ENCODE measurements at regions not wholly inside any gene's neighbourhood (a gene's known extent, or its start where the extent isn't known, plus 50 kb on each side); places are given as distances from the start of the nearest gene placed in this dataset.

DNA sequence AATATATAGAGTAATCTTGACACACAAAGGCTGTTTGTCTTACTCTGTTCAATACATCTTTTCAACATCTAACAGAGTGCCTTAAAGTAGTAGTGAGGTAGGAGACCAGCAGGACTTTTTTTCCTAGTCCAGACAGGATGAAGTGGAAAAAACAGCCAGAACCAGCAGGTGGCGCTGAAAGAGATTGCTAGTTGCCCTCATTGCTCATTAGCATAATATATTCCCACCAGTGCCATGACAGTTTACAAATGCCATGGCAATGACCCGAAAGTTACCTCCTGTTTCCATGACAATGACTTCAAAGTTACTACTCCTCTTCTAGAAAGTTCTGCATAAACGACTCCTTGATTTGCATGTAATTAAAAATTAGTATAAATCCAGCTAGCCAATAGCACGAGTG lies 387.4 kb downstream of the ACTL7B start:
- no peaks in the 10 kb centered on the region for H3K27me3 Mint-ChIP-seq (ENCODE audit: low read depth)
- H3K27ac Mint-ChIP-seq, result no peak overlapping the region
- no peaks in the 10 kb centered on the region for H3K9me3 Mint-ChIP-seq
- H3K4me1 Mint-ChIP-seq (ENCODE audit: low read depth), result no peaks in the 10 kb centered on the region
- no peak overlapping the region for H3K4me3 Mint-ChIP-seq (ENCODE audit: low read depth)
- intact Hi-C loops (cut with micrococcal nuclease), result no loop called here
- no peak for DNase-seq (ENCODE audit: low spot score)
- no peaks in the 10 kb centered on the region for H3K36me3 Mint-ChIP-seq (ENCODE audit: low read depth)

DNA sequence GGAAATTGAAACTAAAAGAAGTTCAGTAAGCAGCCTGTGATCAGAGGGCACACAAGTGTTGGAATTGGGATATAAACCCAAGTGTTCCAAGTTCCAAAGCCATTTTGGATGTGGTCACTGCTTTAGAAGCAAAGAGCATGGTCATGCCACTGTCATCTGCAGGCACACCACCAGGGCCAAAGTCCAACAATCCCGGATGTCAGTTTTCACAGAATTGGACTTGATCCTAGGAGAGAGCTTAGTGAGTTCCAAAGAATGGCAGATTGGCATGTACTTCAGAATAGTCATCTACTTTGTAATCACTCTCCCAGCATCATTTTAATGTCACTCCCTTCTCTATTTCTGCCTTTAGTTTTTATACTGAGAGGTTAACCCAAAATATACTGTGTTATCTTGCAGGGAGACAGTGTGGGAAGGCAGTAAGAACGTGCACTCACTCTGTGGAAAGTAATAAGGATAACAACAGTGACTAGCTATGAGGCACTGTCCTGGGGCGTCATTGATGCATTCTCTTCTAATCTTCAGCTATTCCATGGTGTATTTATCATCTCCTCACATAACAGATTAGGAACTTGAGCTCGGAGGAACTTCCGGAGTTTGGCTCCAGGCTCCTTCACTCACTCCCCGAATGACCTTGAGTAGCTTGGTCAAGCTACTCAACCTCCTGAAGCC lies 388.0 kb downstream of the ACTL7B start:
- Mint-ChIP-seq H3K4me3 (ENCODE audit: low read depth) (no peak overlapping the region), H3K27me3 (ENCODE audit: low read depth) (no peaks in the 10 kb centered on the region), H3K27ac (no peak overlapping the region), H3K9me3 (no peaks in the 10 kb centered on the region), H3K36me3 (ENCODE audit: low read depth) (no peaks in the 10 kb centered on the region), H3K4me1 (ENCODE audit: low read depth) (no peaks in the 10 kb centered on the region)
- no peak for DNase-seq (ENCODE audit: low spot score)
- intact Hi-C loops (cut with micrococcal nuclease), result no loop called here

DNA sequence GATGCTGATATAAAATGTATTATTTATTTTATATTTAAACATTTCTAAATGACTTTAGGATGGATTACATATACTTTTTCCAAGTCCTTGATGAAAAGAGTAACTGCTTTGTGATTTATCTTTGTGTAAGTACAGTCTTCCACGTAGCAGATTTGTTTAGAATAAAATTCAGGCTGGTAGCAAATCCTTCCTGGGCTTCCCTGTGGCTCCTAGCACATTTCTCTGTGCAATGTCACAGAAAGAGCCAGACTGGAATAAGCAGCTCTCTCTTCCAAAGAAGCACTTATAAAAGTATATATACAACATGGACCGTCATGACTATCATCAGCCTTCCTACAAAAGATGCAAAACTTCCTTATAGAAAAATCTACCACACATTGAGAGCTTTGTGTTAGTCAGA lies 388.6 kb downstream of the ACTL7B start:
- H3K4me3 Mint-ChIP-seq (ENCODE audit: low read depth), result no peak overlapping the region
- no peak for DNase-seq (ENCODE audit: low spot score)
- no peaks in the 10 kb centered on the region for H3K36me3 Mint-ChIP-seq (ENCODE audit: low read depth)
- no peak overlapping the region for H3K27ac Mint-ChIP-seq
- no peaks in the 10 kb centered on the region for H3K27me3 Mint-ChIP-seq (ENCODE audit: low read depth)
- intact Hi-C loops (cut with micrococcal nuclease), result no loop called here
- no peaks in the 10 kb centered on the region for H3K4me1 Mint-ChIP-seq (ENCODE audit: low read depth)
- H3K9me3 Mint-ChIP-seq, result no peaks in the 10 kb centered on the region

DNA sequence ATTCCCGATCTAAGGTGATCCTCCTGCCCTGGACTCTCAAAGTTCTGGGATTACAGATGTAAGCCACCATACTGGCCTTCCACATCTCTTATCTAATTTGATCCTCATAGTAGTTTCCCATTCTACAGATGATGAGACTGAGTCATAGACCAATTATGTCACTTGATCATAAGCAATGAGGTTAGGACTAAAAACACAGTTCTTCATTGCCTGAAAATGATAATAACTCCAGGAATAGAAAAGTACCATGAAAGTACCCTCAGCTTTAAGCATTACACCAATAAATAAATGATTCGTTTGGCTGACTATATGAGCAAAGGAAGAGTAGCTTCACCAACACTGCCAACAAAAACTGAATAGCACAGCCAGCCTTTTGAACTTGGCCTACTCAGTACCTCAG lies 389.5 kb downstream of the ACTL7B start:
- no peak overlapping the region for H3K4me3 Mint-ChIP-seq (ENCODE audit: low read depth)
- intact Hi-C loops (cut with micrococcal nuclease), result no loop called here

DNA sequence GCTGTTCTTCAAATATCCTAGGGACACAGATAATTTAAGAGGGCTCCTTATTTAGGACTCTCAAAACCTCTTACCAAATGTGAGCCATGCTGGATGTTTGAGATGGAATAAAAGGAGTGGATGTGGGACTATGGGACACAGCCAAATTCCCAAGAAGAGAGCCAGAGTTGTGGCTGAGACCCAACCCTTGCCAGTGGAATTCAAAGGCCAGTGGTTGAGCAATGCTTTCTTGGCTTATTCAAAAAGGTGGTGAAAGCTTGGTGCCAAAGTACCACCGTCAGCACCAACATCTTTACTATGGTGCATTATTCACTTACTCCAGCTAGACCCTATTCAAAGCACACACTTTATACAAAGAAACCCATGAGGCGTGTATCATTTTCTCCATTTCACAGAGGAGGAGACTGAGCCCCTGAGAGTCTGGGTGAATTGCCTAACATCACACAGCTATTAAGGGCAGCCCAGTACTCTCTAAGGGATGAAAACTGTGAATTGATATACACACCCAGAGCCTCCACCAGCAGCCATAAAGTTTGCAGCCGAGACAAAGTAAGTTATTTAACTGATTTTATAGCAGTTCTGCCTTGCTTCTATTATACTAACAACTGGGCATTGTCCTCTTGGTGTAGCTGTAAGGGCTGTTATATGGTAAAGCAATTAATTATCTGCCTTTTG lies 391.7 kb downstream of the ACTL7B start:
- Mint-ChIP-seq H3K27me3 (ENCODE audit: low read depth) (no peaks in the 10 kb centered on the region), H3K36me3 (ENCODE audit: low read depth) (no peaks in the 10 kb centered on the region), H3K4me1 (ENCODE audit: low read depth) (no peaks in the 10 kb centered on the region), H3K9me3 (no peaks in the 10 kb centered on the region), H3K4me3 (ENCODE audit: low read depth) (no peak overlapping the region), H3K27ac (no peak overlapping the region)
- intact Hi-C loops (cut with micrococcal nuclease), result no loop called here
- DNase-seq (ENCODE audit: low spot score), result no peak

More for the DNA sequence above, 389.5 kb downstream of the ACTL7B start:
- DNase-seq (ENCODE audit: low spot score), result no peak
- Mint-ChIP-seq H3K36me3 (ENCODE audit: low read depth) (no peaks in the 10 kb centered on the region), H3K27me3 (ENCODE audit: low read depth) (no peaks in the 10 kb centered on the region), H3K27ac (no peak overlapping the region), H3K4me1 (ENCODE audit: low read depth) (no peaks in the 10 kb centered on the region), H3K9me3 (no peaks in the 10 kb centered on the region)

DNA sequence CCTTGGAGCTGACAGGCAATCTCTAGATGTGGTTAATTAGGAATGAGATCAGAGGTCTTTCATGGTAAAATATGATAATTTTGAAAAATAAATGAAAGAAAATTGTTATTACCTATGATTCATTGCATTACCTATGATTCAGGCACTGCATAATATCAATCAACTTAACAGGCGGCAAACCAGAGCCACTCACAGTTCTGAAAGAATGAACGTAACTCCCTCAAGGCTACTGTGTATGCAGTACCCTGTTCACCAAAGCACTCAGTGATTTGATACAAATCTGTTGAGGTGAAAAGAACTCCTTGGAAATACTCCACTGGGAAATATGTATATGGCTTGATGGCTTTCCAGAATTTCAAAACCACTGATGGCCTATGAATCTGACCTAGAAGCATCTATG lies 398.9 kb downstream of the ACTL7B start:
- Mint-ChIP-seq H3K36me3 (ENCODE audit: low read depth) (no peaks in the 10 kb centered on the region), H3K4me3 (ENCODE audit: low read depth) (no peak overlapping the region), H3K27ac (no peak overlapping the region), H3K4me1 (ENCODE audit: low read depth) (no peaks in the 10 kb centered on the region), H3K27me3 (ENCODE audit: low read depth) (no peaks in the 10 kb centered on the region), H3K9me3 (no peaks in the 10 kb centered on the region)
- no peak for DNase-seq (ENCODE audit: low spot score)
- intact Hi-C loops (cut with micrococcal nuclease), result no loop called here

DNA sequence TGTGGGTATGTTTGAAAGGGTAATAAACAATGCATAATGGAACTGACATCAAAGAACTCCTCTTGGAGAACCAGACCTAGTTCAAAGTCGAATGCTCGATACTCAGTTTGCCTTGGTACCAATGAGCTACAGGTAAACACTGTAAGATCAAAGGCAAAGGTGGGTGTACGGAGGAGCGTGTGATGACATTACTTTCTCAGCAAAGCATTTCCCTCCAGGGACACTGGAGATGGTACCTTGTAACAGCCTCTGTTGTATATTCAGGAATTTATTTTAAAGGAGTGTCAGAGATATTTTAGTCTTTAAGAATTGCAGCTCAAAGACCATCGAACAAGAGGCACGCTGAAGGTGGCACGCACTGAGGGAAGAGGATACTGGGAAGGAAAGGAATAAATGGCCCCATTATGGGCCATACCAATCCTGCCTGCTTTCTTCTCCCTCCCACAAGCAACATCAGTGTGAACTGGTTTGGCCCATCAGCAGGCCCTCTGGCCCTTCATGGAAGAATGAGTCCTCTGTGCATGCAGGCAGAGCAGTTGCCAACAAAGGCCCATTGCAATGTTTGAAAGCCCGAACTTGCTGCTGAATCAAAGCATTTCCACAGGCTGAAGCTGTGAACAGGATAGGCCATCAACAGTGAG lies 410.2 kb downstream of the ACTL7B start:
- Mint-ChIP-seq H3K36me3 (ENCODE audit: low read depth) (no peaks in the 10 kb centered on the region), H3K27me3 (ENCODE audit: low read depth) (no peaks in the 10 kb centered on the region), H3K27ac (no peak overlapping the region), H3K4me3 (ENCODE audit: low read depth) (no peak overlapping the region), H3K4me1 (ENCODE audit: low read depth) (no peaks in the 10 kb centered on the region), H3K9me3 (peaks cover 6% of the 10 kb centered on the region)
- intact Hi-C loops (cut with micrococcal nuclease), result no loop called here
- DNase-seq (ENCODE audit: low spot score), result no peak

DNA sequence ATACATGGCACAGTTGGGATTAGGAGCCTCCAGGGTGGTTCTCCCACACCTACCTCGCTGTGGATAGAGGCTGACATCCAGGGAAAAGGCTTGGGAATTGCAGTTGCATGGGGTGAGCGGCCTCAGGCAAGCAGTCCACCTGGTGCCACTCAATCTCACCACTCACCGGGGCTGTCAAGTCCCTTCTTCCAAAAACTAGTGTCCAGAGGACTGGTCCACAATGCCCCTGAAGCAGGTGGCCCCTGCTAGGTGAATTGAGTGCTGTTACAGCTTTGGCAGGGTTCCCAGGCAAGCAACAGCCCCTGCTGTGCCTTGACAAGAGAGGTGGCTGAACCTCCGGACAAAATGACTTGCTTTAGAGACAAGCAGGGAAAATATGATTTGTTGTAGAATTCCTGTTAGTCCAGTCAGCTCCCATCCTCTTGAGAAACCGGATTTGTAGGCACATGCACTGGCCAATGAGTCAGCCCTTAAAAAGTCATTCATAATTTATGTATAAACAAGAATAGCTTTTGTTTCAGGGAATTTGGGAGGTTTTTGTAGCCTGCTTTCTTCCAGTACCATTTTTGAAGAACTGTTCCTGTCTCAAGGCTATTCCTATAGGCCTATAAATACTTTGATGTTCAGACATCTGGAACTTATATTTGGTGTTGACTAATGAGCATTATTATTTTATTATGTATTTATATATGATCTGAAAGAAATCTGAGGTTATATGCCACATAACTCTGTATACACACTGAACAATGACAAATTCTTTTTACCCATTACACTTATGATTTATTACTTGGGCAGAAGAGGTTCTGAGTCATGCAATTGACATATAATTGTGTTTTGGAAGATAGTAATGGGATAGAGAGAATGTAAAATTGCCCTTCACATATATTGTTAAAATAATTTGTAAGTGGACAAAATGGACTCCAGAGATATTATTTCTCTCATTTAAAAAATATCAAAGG lies 411.1 kb downstream of the ACTL7B start:
- Mint-ChIP-seq H3K27me3 (ENCODE audit: low read depth) (no peaks in the 10 kb centered on the region), H3K36me3 (ENCODE audit: low read depth) (no peaks in the 10 kb centered on the region), H3K9me3 (peaks cover 6% of the 10 kb centered on the region), H3K4me1 (ENCODE audit: low read depth) (no peaks in the 10 kb centered on the region), H3K27ac (no peak overlapping the region), H3K4me3 (ENCODE audit: low read depth) (no peak overlapping the region)
- intact Hi-C loops (cut with micrococcal nuclease), result no loop called here
- DNase-seq (ENCODE audit: low spot score), result no peak

DNA sequence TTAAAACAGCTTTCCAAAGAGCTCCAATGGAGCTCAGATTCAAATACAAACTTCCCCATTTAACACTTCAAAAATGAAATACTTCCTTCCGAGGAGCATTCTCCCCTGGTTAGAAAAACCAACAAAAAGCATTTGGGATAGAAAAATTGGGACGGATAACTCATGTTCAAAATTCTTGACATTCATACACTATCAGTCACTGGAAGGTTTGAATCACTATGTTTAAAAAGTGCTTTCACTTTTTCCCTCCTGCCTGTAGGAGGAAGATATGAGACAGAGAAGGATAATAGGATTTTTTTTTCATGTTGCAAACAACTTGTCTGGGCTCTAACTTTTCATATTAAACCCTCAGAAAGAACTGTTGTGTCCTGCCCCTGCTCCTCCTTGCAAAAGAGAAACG lies 412.0 kb downstream of the ACTL7B start:
- no peak for DNase-seq (ENCODE audit: low spot score)
- no peak overlapping the region for H3K27ac Mint-ChIP-seq
- peaks cover under 1% of the 10 kb centered on the region for H3K9me3 Mint-ChIP-seq
- H3K27me3 Mint-ChIP-seq (ENCODE audit: low read depth), result no peaks in the 10 kb centered on the region
- H3K4me1 Mint-ChIP-seq (ENCODE audit: low read depth), result no peaks in the 10 kb centered on the region
- H3K4me3 Mint-ChIP-seq (ENCODE audit: low read depth), result no peak overlapping the region
- H3K36me3 Mint-ChIP-seq (ENCODE audit: low read depth), result no peaks in the 10 kb centered on the region
- intact Hi-C loops (cut with micrococcal nuclease), result no loop called here

DNA sequence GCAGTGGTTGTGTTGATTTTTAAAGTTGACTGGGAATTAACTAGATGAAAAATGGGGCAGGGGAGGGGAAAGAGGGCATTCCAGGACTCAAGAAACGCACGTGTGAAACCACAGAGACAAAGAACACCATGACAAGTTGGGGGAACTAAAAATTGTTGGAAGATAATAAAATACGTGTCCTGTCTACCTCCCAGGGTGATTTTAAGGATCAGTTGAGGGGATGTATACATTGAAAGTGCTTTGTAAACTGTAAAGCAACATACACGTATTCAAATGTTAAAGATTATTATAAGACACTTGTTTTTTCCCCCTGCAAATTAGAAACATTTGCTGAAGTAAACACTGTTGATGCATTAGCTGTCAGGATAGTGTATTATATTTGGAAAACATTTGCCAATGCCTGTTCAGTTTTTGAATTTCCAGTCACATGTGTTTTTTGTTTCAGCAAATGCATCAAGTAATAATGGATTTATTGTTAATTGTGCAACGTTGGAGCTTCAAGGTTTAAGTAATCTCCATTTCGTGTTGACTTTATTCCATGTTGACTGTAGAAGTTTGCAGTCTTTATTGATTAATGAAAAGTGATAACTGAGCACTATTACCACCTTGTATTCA lies 412.7 kb downstream of the ACTL7B start:
- intact Hi-C loops (cut with micrococcal nuclease), result no loop called here
- Mint-ChIP-seq H3K27me3 (ENCODE audit: low read depth) (no peaks in the 10 kb centered on the region), H3K4me3 (ENCODE audit: low read depth) (no peak overlapping the region), H3K36me3 (ENCODE audit: low read depth) (no peaks in the 10 kb centered on the region), H3K9me3 (no peaks in the 10 kb centered on the region), H3K27ac (no peak overlapping the region), H3K4me1 (ENCODE audit: low read depth) (no peaks in the 10 kb centered on the region)
- DNase-seq (ENCODE audit: low spot score), result no peak

DNA sequence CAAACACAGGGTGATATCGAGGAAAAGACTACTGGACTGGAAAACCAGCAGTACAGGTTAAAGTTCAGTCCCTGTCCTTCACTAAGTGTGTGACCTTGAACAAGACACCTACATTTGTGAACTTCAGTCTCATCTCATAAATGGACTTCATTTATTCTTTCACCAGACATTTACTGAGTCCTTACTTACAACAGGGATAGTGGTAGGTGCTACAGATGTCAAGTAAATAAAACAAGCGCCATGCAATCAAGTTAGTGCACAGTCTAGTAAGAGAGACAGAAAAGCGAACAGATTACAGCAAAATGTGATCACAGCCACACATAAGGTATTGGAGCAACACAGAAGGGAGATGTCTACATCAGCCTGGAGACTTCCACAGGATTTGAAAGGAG lies 413.2 kb downstream of the ACTL7B start:
- no peaks in the 10 kb centered on the region for H3K27me3 Mint-ChIP-seq (ENCODE audit: low read depth)
- H3K27ac Mint-ChIP-seq, result no peak overlapping the region
- intact Hi-C loops (cut with micrococcal nuclease), result no loop called here
- DNase-seq (ENCODE audit: low spot score), result no peak
- no peaks in the 10 kb centered on the region for H3K4me1 Mint-ChIP-seq (ENCODE audit: low read depth)
- H3K36me3 Mint-ChIP-seq (ENCODE audit: low read depth), result no peaks in the 10 kb centered on the region
- H3K4me3 Mint-ChIP-seq (ENCODE audit: low read depth), result no peak overlapping the region
- no peaks in the 10 kb centered on the region for H3K9me3 Mint-ChIP-seq

DNA sequence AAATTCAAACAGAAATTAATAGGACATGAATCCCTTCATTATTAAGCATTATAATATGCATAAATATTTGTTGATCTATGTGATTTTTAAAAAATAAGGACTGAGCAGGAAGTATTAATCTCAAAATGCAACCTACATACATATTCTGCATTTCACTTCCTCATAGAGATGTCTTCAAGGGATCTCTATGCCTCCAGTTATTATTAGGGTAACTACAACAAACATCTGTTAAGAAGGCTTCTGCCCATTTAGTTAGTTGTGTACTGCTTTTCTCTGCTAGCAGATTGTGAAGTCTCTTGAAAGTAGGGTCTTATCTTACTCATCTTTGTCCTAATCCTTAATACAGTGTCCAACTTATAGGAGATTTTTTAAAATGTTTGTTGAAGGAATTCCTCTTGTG lies 414.1 kb downstream of the ACTL7B start:
- H3K9me3 Mint-ChIP-seq, result no peaks in the 10 kb centered on the region
- no peaks in the 10 kb centered on the region for H3K27me3 Mint-ChIP-seq (ENCODE audit: low read depth)
- H3K4me1 Mint-ChIP-seq (ENCODE audit: low read depth), result no peaks in the 10 kb centered on the region
- no peak for DNase-seq (ENCODE audit: low spot score)
- no peak overlapping the region for H3K4me3 Mint-ChIP-seq (ENCODE audit: low read depth)
- no peak overlapping the region for H3K27ac Mint-ChIP-seq
- no peaks in the 10 kb centered on the region for H3K36me3 Mint-ChIP-seq (ENCODE audit: low read depth)
- intact Hi-C loops (cut with micrococcal nuclease), result no loop called here
